ENCODE measurements at regions not wholly inside any gene's neighbourhood (a gene's known extent, or its start where the extent isn't known, plus 50 kb on each side); places are given as distances from the start of the nearest gene placed in this dataset.

DNA sequence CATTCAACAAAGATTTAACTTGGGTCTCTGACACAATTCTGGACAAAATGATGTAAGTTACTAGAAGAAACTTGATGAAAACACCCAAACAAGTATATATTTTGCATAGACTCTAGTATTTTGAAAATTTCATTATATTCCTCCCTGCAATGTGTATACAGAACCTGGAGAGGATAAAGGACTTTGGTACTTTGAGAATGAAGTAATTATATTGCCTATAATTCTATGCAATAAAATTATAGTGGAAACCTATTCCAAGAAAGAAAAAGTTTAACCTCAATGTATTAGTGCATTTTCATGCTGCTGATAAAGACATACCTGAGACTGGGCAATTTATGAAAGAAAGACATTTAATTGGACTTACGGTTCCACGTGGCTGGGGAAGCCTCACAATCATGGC is 1146.1 kb downstream of the KCNT2 start:
- DNase-seq (ENCODE audit: low read depth in 2 of 2, low spot score in 1 of 2): no peak

DNA sequence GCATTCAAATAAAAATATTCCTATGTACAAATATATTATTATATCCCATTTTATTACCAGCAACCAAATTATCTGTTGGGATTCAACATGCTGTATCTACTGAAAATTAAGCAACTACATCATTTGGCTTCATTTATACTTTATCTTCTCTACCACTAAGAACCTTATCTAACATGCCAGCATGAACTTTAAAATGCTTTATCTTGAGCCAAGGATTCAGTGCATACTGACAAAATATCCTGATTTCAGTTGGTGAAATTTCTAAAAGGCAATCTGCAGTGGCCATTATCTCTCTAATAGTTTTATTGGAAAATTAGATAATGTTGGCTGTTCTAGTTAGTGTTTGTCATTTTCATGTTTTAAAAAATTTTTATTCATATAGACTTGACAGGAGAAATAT is 1149.9 kb downstream of the KCNT2 start:
- no peak for DNase-seq (ENCODE audit: low read depth in 2 of 2, low spot score in 1 of 2)

DNA sequence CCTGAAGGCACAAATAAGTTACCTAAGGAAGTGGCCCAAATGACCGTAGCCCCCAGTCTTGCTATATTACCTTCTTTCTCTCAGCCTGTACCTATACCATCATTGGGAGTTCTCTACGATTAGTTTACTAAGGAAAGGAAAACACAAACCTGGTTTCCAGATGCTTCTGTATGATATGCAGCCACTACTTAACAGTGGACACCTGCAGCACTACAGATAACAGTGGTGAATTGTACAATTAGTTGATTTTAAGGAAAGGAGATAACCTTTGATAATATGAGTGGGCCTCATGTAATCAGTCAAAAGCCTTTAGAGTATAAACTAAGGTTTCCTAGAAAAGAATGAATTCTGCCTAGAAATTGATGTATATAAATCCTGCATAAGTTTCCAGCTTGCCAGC is 1157.4 kb downstream of the KCNT2 start:
- no peak for DNase-seq (ENCODE audit: low read depth in 2 of 2, low spot score in 1 of 2)

DNA sequence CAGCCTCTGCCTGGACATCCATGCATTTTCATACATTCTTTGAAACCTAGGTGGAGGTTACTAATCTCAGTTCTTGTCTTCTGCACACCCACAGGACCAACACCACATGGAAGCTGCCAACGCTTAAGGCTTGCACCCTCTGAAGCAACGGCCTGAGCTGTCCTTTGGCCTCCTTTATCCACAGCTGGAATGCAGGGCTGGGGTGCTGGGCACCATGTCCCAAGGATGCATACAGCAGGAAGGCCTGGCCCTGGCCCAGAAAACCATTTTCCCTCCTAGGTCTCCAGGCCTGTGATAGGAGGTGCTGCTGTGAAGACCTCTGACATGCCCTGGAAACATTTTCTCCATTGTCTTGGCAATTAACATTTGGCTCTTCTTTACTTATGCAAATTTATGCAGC is 1168.6 kb downstream of the KCNT2 start:
- DNase-seq (ENCODE audit: low read depth in 2 of 2, low spot score in 1 of 2): no peak

DNA sequence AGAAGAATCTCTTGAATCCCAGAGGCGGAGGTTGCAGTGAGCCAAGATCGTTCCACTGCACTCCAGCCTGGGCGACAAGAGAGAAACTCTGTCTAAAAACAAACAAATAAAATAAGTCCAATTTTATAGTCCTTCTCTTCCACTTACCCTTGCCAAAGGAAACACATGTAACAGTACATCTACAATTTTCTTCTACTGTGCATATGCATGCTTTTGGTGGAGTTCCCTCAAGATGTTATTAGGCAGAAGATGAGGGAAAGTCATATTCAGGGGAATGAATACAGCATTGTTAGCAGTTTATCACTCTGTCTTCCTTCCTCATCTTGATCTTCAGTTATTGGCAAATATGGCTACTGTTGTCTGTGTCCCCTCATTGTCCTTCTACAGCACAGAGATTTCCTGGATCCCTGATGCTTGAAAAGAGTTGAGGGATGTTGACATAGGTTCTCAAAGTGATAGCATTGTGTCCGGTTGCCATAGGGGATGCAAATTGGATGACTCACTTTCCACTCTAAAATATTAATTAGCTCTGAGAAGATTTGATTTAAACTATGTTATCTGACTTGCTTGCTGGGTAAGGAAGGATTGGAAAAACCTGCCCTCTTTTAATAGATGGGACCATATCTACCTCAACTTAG is 1173.6 kb downstream of the KCNT2 start:
- no peak for DNase-seq (ENCODE audit: low read depth in 2 of 2, low spot score in 1 of 2)

DNA sequence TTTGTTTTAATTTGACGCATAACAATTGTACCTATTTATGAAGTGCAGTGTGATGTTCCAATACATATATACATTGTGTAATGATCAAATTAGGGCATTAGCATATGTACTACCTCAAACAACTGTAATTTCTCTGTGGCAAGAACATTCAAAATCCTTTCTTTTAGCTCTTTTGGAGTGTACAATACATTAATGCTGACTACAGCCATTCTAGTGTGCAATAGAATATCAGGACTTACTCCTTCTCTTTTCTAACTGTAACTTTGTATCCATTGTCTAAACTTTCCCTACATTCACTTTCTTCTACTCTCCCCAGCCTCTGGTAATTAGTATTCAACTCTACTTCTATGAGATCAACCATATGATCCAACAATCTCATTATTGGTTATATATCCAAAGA is 1177.4 kb downstream of the KCNT2 start:
- DNase-seq (ENCODE audit: low read depth in 2 of 2, low spot score in 1 of 2): no peak

DNA sequence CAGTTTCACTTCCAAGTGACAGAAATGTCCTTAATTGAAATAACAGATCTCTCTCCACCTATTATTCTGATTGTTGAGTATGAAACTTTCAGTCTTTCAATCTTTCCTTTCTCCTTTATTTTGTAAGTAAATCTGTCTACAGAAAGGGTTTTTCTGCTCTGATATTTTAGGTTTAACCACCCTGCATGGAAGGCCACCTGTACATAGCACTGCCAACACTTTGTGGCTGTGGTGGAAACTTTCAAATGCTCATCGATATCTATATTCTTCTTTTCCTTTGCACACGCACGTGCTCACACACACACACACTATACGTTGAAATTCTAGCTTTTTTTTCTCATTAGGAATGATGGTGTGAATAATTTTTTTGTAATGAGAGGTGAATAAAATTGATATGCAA is 1179.3 kb downstream of the KCNT2 start:
- DNase-seq (ENCODE audit: low read depth in 2 of 2, low spot score in 1 of 2): no peak

DNA sequence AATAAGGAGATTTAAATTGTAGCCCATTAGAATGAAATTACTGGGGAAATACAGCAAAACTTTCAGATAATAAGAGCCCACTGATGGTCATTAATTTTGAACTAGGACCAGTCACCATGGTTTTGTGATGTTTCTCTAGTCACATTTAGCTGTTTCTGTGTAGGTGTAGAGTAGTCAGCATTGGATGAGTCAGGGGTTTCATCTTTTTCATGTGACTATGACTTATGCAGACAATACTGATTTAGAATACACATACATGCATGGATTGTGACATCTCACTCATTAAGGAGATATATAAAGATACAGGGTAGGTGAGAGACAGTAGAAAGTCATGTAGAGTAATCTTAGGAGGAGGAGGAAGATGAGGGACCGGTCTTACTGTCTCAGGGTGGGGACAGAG is 1192.7 kb downstream of the KCNT2 start:
- DNase-seq (ENCODE audit: low read depth in 2 of 2, low spot score in 1 of 2): no peak

DNA sequence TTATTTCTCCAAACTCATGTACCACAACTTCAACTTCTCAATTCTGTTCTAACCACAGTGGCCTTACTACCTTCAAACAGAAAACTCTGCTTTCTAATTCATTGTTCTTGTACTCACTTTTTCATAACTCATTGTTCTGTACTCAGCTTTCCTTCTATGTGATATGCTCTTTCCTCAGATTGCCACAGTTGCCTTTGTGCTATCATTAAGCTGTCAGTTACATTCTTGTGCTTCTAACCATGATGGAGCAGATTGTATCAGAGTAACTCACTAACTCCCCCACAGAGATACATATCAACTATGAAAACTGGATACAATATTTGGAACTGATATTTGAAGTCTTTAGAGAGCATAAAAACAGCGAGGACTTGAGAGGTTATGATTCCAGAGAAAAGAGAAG is 1213.7 kb downstream of the KCNT2 start:
- DNase-seq (ENCODE audit: low read depth in 2 of 2, low spot score in 1 of 2): no peak

DNA sequence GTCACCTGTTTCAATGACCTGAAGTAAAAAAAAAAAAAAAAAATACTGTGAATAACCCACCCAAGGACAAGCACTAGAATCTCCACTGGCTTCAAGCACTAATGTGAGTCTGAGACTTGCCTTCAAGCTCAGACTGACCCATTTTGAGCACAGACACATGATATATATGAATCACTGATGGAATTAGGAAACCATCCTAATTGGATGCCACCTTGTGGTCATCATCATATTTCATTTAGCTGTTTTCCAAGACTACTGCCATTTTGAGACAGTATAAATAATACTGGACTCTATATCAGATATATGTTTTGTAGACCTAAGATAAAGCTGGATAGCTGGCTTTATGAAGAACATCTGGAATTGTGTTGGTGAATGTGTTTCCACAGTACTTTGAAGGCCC is 1232.0 kb downstream of the KCNT2 start:
- DNase-seq (ENCODE audit: low read depth in 2 of 2, low spot score in 1 of 2): no peak

DNA sequence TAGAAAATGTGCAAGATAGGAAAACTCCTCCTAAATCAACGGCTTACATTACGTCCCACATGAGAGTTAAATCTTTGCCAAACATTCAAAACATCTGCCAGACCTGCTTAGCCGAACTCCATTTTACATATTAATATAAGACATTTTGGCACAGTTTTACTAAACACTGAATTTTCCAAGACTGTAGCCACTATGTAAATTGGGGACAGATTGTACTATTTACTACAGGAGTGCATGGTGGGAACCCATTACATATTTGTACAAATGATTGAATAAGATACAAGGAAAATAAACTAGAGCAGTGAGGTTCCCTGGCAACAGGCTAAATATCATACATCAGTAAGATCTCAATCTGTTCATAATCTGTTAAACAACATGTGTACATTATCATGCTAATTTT is 1234.4 kb downstream of the KCNT2 start:
- no peak for DNase-seq (ENCODE audit: low read depth in 2 of 2, low spot score in 1 of 2)

DNA sequence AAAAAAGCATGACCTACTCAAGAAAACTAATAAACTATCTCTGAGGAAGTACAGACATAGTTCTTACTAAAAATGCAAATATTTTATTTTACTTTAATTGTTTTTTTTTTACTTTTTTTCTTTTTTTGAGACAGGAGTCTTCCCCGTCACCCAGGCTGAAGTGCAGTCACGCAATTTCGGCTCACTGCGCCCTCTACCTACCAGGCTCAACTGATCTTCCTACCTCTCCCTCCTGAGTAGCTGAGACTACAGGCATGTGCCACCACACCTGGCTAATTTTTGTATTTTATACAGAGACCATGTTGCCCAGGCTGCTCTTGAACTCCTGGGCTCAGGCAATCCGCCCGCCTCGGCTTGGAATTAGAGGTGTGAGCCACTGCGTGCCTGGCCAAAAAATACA is 1263.1 kb downstream of the KCNT2 start:
- DNase-seq (ENCODE audit: low read depth in 2 of 2, low spot score in 1 of 2): no peak

DNA sequence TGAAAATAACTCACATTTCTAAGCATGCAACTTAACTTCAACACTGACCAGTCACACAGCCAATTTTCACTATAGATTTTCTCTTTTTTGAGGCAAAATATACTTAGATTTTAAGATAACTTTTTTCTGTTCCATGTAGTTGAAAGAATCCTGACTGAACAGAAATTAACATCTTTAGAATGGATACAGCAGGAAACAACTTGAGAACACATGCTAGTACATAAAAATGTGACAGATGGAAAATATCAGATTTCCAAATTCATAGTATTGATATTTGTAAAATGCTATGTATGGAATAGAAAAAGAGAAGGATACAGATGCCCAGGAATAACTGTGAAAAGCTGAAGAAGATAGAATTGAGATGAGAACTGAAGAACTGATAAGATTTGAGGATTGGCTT is 1270.6 kb downstream of the KCNT2 start:
- no peak for DNase-seq (ENCODE audit: low read depth in 2 of 2, low spot score in 1 of 2)

DNA sequence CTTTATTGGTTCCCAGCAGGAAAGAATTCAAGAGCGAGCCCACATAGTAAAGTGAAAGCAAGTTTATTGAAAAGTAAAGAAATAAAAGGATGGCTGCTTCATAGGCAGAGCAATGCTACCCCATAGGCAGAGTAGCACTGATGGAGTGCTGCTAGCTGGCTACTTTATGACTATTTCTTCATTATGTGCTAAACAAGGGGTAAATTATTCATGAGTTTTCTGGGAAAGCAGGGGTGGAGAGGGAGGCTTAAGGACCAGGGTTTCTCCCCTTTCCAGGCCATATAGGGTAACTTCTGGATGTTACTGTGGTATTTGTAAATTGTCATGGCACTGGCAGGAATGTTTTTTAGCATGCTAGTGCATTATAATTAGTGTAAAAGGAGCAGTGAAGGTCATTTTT is 1271.4 kb downstream of the KCNT2 start:
- no peak for DNase-seq (ENCODE audit: low read depth in 2 of 2, low spot score in 1 of 2)

DNA sequence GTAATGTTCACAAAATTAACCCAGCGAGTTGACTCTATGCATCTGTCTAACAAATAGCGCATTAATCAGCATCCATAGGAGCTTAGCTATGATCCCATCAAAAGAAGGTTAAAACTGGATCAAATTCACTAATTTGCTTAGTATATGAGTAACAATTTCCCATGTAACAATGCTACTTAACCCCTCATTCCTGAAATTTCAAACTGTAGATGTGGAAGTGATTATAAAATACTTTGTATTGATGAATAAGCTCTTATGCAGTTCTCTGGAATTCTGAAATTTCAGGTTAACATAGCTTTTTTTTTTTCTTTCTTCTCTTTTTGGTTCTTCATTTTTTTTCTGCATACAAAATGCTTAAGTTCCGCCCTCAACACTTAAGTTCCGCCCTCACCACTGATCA is 1272.7 kb downstream of the KCNT2 start:
- DNase-seq (ENCODE audit: low read depth in 2 of 2, low spot score in 1 of 2): no peak

DNA sequence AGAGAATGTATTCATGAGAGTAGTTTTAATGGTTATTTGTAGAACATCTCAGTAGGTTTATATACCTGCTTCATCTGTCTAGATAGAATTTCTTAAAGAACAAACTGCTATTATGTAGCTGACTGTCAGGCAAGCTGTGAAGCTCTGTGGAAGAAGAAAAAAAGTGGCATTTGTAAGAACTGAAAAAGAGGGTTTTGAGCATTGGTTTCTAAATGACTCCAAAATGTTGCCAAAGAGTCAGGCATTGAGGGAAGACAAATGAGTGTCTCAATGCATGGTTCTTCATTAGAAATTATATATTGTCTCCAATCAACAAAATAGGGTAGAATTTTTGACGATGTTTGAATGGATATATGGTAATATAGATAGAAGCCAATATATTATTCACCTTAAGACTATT is 1276.1 kb downstream of the KCNT2 start:
- DNase-seq (ENCODE audit: low read depth in 2 of 2, low spot score in 1 of 2): no peak

DNA sequence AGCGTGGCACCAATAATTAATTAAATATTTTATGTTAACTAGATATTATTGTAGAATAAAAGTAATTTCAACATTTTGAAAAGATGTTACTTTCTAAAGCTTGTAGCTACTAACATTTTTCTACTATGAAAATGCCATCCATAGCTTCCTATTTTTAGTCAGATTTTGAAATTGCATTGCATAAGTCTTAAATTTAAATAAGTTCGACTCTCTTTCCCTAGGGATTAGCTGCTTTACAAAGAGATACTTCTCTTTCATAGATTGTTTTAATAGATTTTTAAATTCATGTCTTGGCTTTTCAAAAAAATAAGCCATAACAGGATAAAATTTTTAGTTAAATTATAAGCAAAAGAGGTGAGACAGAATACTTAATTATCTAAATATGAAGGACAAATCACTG is 1279.6 kb downstream of the KCNT2 start:
- DNase-seq (ENCODE audit: low read depth in 2 of 2, low spot score in 1 of 2): no peak

DNA sequence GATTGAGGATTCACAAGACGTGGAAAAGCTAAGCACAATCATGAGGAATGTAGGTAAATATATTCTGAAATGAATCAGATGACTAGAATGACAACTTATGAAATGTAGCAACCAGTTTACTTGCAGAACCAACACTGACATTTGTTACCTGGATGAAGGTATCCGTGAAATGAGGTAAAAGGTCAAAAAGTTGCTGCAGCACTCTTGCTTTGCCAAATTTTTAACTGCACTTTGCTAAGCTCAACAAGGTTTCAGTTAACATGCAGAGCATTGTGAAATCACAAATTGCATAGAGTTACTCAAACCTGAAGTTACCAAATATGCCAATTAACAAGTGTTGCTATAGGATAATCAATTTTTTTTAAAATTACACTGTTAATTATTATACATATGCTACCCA is 1280.1 kb downstream of the KCNT2 start:
- no peak for DNase-seq (ENCODE audit: low read depth in 2 of 2, low spot score in 1 of 2)

DNA sequence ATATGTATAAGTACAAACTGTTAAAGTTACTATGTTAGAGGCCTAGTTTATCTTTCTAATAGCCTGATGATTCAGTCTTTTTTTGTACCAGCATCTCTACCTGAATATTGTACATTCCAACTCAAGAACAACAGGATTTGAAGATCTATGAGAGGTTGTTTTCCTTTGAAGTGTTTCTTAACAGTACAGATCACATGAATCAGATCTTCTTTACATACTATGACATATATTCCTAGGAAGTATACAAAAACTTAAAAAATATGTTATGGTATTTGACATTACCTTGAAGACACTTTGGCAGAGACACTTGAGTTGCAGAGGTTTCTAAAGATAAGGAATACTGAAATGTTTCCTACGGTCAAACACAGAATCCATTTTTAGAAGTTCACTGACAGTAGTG is 1280.9 kb downstream of the KCNT2 start:
- no peak for DNase-seq (ENCODE audit: low read depth in 2 of 2, low spot score in 1 of 2)

DNA sequence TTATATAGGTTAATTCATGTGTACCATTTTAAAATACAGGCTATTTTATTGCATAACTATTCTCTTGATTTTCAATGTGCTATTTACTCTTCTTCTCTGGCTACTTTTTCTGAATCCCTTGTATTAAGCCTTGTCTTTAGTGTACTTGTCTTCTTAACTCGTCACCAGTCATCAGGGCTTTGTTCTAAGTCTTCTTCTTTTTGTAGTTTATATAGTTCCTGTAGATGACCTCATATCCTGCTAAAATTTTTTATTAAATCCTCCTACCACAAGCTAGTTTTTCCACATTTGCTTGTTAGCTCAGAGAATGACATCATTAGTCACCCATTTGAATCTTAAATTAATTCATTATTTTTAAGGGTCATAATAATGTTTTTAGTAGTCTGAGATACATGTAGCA is 1281.9 kb downstream of the KCNT2 start:
- DNase-seq (ENCODE audit: low read depth in 2 of 2, low spot score in 1 of 2): no peak

DNA sequence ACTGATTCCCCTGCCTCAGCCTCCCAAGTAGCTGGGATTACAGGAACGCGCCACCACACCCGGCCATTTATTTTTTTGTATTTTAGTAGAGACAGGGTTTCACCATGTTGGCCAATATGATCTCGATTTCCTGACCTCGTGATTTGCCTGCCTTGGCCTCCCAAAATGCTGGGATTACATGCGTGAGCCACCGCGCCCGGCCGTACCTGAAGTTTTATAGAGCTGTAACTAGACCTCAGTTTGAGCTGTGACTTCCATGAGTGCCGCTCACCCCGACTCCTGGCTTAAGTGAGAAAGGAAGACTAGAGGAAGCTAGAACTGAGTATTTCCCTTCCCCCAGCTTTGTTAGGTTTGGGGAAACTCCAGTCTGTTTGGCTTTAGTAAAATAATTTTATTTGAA is 1283.1 kb downstream of the KCNT2 start:
- DNase-seq (ENCODE audit: low read depth in 2 of 2, low spot score in 1 of 2): no peak

DNA sequence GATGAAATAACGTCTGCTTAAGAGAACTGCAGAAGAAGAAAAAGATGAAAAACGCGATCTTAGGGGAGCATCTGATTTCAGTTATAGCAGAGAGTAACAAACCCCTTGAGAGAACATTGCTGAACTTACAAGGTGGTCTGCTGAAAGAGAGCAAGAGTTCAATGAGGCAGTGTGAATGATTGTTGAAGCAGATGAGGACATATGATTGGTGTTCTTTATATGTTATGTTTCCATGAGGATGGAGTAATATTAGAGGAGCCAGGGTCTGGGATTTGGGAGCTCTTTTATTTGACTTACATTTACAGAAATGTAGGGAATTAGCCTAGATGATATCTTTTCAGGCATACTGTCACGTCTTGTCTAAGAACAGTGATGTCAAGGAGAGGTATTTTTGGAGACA is 1302.0 kb downstream of the KCNT2 start:
- no peak for DNase-seq (ENCODE audit: low read depth in 2 of 2, low spot score in 1 of 2)

DNA sequence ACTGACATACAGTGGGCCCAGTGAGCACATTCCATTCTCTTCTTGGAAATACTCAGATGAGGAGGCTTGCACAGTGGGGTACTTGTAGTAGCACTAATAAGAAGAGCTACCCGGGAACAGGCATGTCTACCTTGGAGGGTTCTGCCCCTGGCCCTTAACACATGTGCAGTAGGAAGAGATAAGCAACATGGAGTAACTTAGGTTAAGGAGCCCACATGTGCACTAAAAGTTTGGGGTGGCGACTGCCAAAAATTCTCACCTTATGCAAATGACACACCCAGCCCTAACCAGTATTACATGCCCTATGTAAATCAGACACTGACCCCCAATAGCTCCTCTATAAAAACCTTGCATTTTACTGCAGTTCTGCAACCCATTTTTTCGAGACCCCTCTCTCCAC is 1313.3 kb downstream of the KCNT2 start:
- DNase-seq (ENCODE audit: low read depth in 2 of 2, low spot score in 1 of 2): no peak

DNA sequence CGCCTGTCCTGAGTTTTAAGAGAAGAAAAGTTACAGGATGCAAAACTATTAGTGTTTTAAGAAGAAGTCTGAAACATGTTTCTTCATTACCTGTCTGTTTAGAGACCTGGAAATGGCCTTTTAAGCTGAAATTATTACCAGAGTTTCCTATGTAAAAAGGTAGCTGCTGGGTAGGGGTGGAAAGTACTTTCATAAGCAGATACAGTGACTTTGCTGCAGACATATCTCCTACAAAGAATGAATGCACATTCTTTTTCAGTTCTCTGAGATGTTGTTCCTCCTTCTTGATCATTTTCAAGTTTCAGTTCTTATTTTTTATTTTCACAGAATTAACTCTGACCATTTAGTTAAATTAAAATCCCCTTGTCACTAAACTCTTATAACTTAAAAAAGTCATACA is 1329.6 kb downstream of the KCNT2 start:
- no peak for DNase-seq (ENCODE audit: low read depth in 2 of 2, low spot score in 1 of 2)
